NCI-H82 (cell line): ENCODE measurements at regions not wholly inside any gene's neighbourhood (a gene's known extent, or its start where the extent isn't known, plus 50 kb on each side); places are given as distances from the start of the nearest gene placed in this dataset.

ENCODE experiments used
- DNase-seq: peaks from one replicate; lab custom pipeline; 2025; lab: John Stamatoyannopoulos, UW

- DNase-seq: no peak
These were observed 1173.7 kb downstream of the BRD1 start for GRCh38 chr22:48653929-48654328.

DNA sequence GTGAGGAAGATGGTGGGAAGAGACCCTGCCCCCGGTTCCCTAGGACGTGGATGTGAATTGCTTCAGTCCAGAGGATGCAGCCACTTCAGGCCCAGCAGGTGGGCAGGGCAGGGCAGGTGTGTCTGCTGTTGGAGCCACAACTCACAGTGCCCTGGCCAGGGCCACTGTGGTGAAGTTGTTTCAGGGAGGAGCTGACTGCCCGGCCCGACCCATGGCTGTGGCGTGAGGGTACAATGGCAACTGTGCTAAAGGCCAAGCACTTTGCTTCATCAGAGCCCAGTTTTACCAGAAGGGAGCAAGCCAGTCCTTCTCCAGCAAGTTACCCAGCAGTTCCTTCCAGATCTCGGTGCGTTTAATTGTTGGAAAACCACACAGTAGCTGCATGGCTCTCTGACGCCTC is 1174.4 kb downstream of the BRD1 start:
- DNase-seq: no peak

- DNase-seq: no peak
These were observed 1174.9 kb downstream of the BRD1 start for GRCh38 chr22:48652796-48653195.

DNA sequence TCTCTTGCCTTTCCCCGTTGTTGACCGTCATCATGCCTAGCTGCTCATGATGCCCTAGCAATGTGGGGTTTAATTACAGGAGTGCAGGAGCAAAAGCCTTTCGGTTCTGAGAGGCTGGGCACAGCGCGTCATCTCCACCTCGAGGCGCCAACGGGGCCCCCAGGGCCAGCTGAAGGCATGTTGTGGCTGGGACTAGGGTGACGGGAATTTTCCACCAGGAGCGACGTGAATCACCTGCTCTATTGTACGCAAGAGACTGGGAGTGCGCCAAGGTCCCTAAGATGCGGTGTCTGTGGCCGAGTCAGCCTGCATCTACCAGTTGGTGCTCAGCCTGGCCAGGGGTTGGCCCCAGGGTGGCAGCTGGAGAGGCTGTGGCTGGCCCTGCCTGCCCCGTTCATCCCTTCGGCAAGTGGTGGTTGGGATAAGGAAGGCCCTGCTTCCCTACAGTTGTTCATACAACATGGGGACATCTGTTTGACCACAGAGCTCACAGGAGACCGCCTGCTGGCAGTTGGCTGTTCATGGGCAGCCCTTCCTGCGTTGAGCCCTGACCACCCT is 1175.6 kb downstream of the BRD1 start:
- DNase-seq: no peak

- DNase-seq: no peak
These were observed 1176.4 kb downstream of the BRD1 start for GRCh38 chr22:48651036-48651890.

GRCh38 chr22:48650323-48651035 is 1177.2 kb downstream of the BRD1 start:
- no peak for DNase-seq

GRCh38 chr22:48649466-48649865 is 1178.2 kb downstream of the BRD1 start:
- DNase-seq: no peak

GRCh38 chr22:48649031-48649430 is 1178.6 kb downstream of the BRD1 start:
- no peak for DNase-seq

GRCh38 chr22:48647606-48648515 is 1179.8 kb downstream of the BRD1 start:
- DNase-seq: no peak

GRCh38 chr22:48647051-48647450 is 1180.6 kb downstream of the BRD1 start:
- DNase-seq: no peak

DNA sequence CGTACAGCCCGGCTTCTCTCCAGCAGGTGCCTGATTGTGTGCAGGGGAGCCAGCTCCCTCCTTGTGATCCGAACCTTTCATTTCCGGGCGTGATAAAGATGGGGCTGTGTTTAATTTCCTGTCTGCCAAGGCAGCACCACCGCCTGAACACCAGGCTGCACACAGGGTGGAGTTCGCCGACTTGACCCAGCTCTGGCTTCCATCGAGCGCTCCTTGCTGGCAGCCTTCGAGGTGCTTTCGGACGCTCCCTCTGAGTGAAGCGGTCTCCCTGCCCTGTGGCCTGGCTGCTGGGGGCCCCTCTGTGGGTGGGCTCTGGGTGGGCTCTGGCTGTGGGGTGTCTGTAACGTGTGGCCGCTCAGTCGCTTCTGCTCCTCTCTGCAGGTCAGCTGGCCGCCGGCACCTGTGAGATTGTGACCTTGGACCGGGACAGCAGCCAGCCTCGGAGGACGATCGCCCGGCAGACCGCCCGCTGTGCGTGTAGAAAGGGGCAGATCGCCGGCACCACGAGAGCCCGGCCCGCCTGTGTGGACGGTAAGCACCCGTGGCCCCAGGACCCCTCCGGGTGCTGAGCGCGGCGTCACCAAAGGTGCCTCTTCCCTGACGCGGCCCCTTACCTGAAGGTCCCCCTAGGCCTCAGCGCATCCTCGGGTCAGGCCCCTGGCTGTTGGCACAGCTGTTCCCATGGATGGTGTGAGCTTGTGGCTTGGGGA is 1181.3 kb downstream of the BRD1 start:
- no peak for DNase-seq

- DNase-seq: no peak
These were observed 1181.9 kb downstream of the BRD1 start for GRCh38 chr22:48645766-48646165.

GRCh38 chr22:48644997-48645396 is 1182.7 kb downstream of the BRD1 start:
- no peak for DNase-seq

- no peak for DNase-seq
These were observed 1183.6 kb downstream of the BRD1 start for GRCh38 chr22:48644108-48644507.

- DNase-seq: no peak
These were observed 1184.5 kb downstream of the BRD1 start for GRCh38 chr22:48643066-48643731.

DNA sequence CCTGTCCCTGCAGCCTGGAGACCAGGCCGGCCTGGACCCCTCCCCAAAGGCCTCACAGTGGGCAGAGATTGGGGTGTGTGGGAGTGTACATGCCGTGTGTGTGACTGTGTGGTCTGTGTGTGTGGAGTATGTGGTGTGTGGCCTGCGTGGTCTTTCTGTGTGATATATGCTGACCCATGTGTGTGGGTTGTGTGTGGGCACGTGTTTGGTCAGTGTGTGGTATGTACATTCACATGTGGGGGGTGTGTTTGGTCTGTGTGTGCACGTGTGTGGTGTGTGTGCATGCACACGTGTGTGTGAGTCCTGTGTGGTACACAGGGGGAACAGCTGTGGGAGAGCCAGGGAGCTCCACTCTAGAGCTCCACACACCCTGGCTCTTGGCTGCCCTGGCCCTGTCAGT is 1185.1 kb downstream of the BRD1 start:
- DNase-seq: no peak

DNA sequence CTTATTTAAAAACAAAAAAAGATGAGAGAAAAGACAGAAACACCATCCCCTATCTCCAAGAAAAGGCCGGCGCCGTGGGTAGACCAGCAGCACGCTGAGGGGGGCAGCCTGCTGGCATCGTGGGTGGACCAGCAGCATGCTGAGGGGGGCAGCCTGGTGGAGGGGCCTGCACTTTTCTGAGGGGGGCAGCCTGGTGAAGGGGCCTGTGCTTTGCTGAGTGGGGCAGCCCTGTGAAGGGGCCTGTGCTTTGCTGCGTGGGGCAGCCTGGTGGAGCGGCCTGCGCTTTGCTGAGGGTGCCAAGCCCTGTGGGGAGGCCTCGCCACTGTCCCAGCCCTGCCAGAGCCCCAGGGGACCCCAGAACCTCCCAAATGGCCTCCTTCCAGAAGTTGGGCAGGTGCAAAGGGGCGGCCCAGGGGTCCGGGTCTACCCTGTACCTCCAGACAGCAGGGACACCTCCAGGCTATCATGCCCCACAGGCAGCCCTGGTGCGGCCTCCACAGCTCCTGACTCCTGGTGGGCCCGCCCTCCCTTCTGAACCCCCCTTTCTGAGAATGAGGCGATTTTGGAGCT is 1185.7 kb downstream of the BRD1 start:
- DNase-seq: no peak

DNA sequence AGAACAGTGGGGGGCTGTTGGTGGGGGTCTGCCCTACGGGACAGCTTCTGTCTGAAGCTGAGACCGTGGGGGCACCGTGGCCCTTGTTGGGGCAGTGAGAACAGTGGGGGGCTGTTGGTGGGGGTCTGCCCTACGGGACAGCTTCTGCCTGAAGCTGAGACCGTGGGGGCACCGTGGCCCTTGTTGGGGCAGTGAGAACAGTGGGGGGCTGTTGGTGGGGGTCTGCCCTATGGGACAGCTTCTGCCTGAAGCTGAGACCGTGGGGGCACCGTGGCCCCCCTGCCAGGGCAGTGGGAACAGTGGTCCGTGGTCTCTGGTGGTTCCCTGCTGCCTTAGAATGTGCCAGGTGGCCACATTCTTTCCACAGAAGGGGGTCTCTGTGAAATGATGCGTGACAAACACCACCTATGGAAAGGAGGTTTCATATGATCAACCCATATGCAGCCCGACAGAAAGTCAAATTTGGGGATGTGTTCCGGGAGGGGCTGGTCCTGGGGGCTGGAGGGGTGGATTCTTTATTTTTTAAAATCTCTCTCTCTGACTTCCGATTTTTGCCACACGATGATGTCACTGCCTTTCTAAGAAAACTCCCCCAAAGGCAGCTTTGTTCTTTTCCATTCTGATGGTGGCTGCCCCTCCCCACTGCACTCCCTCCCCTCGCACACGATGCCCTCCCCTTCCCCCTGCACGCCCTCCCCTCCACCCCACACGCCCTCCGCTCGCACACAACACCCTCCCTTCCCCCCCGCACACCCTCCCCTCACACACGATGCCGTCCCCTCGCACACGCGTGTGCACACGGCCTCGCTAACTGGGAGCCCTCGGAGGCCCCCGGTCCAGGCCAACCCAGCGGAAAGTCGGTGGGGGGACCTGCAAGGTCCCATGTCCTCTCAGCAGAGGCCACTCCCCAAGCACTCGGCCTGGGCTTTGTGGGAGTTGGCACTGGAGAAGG is 1186.5 kb downstream of the BRD1 start:
- no peak for DNase-seq
